ENCODE measurements at regions not wholly inside any gene's neighbourhood (a gene's known extent, or its start where the extent isn't known, plus 50 kb on each side); places are given as distances from the start of the nearest gene placed in this dataset.

GRCh38 chr14:87600240-87600639 is 392.7 kb downstream of the GALC start:
- TF ChIP-seq CTCF (conservative IDR thresholded peaks at IDR 0.05; ENCODE audit: low read depth in 2 of 2) (no peak), EZH2phosphoT487 (IDR thresholded peaks at IDR 0.05; ENCODE audit: unreplicated experiment) (no peak), POLR2AphosphoS5 (IDR thresholded peaks at IDR 0.05; ENCODE audit: low read depth) (no peak), EZH2 (IDR thresholded peaks at IDR 0.05; ENCODE audit: low read depth, unreplicated experiment) (no peak), REST (IDR thresholded peaks at IDR 0.05; ENCODE audit: unreplicated experiment) (no peak), CREB1 (CRISPR knock-in tag; IDR thresholded peaks at IDR 0.05; ENCODE audit: low read depth) (no peak), JUNB (IDR thresholded peaks at IDR 0.05; ENCODE audit: unreplicated experiment) (no peak), STAT1 (IDR thresholded peaks at IDR 0.05; ENCODE audit: unreplicated experiment) (no peak), ZNF114 (CRISPR knock-in tag; IDR thresholded peaks at IDR 0.05) (no peak), ETS1 (IDR thresholded peaks at IDR 0.05) (no peak), ZNF462 (CRISPR knock-in tag; IDR thresholded peaks at IDR 0.05) (no peak), NANOG (IDR thresholded peaks at IDR 0.05; ENCODE audit: borderline replicate concordance) (no peak)

All from GM23338 (cell line).